GM23338 (cell line): ENCODE measurements at regions not wholly inside any gene's neighbourhood (a gene's known extent, or its start where the extent isn't known, plus 50 kb on each side); places are given as distances from the start of the nearest gene placed in this dataset.

Source experiments
- ATAC-seq: fragments of 200-7000 bp; cut with Tn5 transposase; 3 replicates; pipeline ENCODE4 v1.9.1; 2020
- DNase-seq: peaks from one replicate; pipeline ENCODE4 v3.0.0-alpha.2; 2015; ENCODE audit warnings: low spot score
- H2AFZ ChIP-seq: fragments of 200-600 bp; sonication (generic); 2 replicates; pipeline ENCODE4 v1.8.0; 2016; ENCODE audit warnings: antibody characterized with exemption, mild to moderate bottlenecking, moderate library complexity
- H3F3A ChIP-seq: fragments of 200-600 bp; sonication (generic); replicated peaks from 2 replicates; pipeline ENCODE4 v1.8.0; 2017; ENCODE audit warnings: antibody characterized with exemption, mixed run types, low read depth
- H3K27ac ChIP-seq: fragments of 200-600 bp; sonication (generic); 2 replicates; pipeline ENCODE4 v1.6.1; 2016; ENCODE audit warnings: low read depth
- H3K27me3 ChIP-seq: fragments of 200-600 bp; sonication (generic); 2 replicates; pipeline ENCODE4 v1.8.0; 2016; ENCODE audit warnings: mild to moderate bottlenecking, mixed run types, moderate library complexity; ENCODE audit not compliant: insufficient read depth
- H3K36me3 ChIP-seq: fragments of 200-600 bp; sonication (generic); 2 replicates; pipeline ENCODE4 v1.8.0; 2016; ENCODE audit warnings: mild to moderate bottlenecking; ENCODE audit not compliant: insufficient read depth
- H3K4me1 ChIP-seq: fragments of 200-600 bp; sonication (generic); 2 replicates; pipeline ENCODE4 v1.8.0; 2016; ENCODE audit warnings: mild to moderate bottlenecking, moderate library complexity; ENCODE audit not compliant: insufficient read depth
- H3K4me2 ChIP-seq: fragments of 200-600 bp; sonication (generic); 2 replicates; pipeline ENCODE4 v1.7.1; 2017; ENCODE audit warnings: mixed run types
- H3K4me3 ChIP-seq: fragments of 200-600 bp; sonication (generic); 2 replicates; pipeline ENCODE4 v1.6.1; 2016; ENCODE audit warnings: mixed run types
- H3K79me2 ChIP-seq: fragments of 200-600 bp; sonication (generic); replicated peaks from 2 replicates; pipeline ENCODE4 v1.8.0; 2017; ENCODE audit warnings: mild to moderate bottlenecking; ENCODE audit not compliant: insufficient read depth
- H3K9me2 ChIP-seq: fragments of 200-600 bp; sonication (generic); 2 replicates; pipeline ENCODE4 v1.8.0; 2017; ENCODE audit not compliant: insufficient read depth
- H4K20me1 ChIP-seq: fragments of 200-600 bp; sonication (generic); replicated peaks from 2 replicates; pipeline ENCODE4 v1.8.0; 2017; ENCODE audit warnings: mild to moderate bottlenecking; ENCODE audit not compliant: insufficient read depth
- H3K27ac Mint-ChIP-seq: 2 replicates; pipeline ENCODE4 v1.8.0; 2020; ENCODE audit warnings: inconsistent platforms, mild to moderate bottlenecking, moderate library complexity, mixed read lengths
- H3K27me3 Mint-ChIP-seq: 3 replicates; pipeline ENCODE4 v1.8.0; 2022; ENCODE audit warnings: low read depth, mild to moderate bottlenecking, moderate library complexity, mixed read lengths, inconsistent platforms; ENCODE audit not compliant: insufficient read depth, poor library complexity
- H3K36me3 Mint-ChIP-seq: 3 replicates; pipeline ENCODE4 v1.8.0; 2021; ENCODE audit warnings: low read depth, mild to moderate bottlenecking, inconsistent platforms, moderate library complexity, mixed read lengths
- H3K4me1 Mint-ChIP-seq: 3 replicates; pipeline ENCODE4 v1.8.0; 2020; ENCODE audit warnings: mild to moderate bottlenecking, inconsistent platforms, mixed read lengths
- H3K4me3 Mint-ChIP-seq: 3 replicates; pipeline ENCODE4 v1.8.0; 2021; ENCODE audit warnings: moderate library complexity, mild to moderate bottlenecking, inconsistent platforms, mixed read lengths
- H3K9me3 Mint-ChIP-seq: 3 replicates; pipeline ENCODE4 v1.8.0; 2020; ENCODE audit warnings: moderate library complexity, mild to moderate bottlenecking, inconsistent platforms, mixed read lengths
- CREB1 ChIP-seq: fragments of 250-450 bp; sonication (Bioruptor Pico); IDR thresholded peaks from 2 replicates; pipeline ENCODE4 v1.5.0; 2020; ENCODE audit warnings: low read depth, mild to moderate bottlenecking, moderate library complexity
- EZH2 ChIP-seq: fragments of 200-600 bp; sonication (generic); IDR thresholded peaks from one replicate; pipeline ENCODE4 v1.8.0; 2017; ENCODE audit warnings: antibody characterized with exemption, mild to moderate bottlenecking, low read depth; ENCODE audit not compliant: unreplicated experiment
- EZH2phosphoT487 ChIP-seq: fragments of 200-600 bp; sonication (generic); IDR thresholded peaks from one replicate; pipeline ENCODE4 v1.8.1; 2018; ENCODE audit warnings: antibody characterized with exemption; ENCODE audit not compliant: unreplicated experiment
- JUNB ChIP-seq: IDR thresholded peaks from one replicate; pipeline ENCODE4 v1.6.1; 2016; ENCODE audit warnings: antibody characterized with exemption; ENCODE audit not compliant: unreplicated experiment
- NANOG ChIP-seq: IDR thresholded peaks from 2 replicates; pipeline ENCODE4 v1.6.1; 2016; ENCODE audit warnings: antibody characterized with exemption, borderline replicate concordance
- POLR2AphosphoS5 ChIP-seq: IDR thresholded peaks from 2 replicates; pipeline ENCODE4 v1.6.1; 2016; ENCODE audit warnings: antibody characterized with exemption, low read depth
- STAT1 ChIP-seq: IDR thresholded peaks from one replicate; pipeline ENCODE4 v1.6.1; 2016; ENCODE audit warnings: antibody characterized with exemption; ENCODE audit not compliant: unreplicated experiment
- ZNF114 ChIP-seq: fragments of 250-450 bp; sonication (Bioruptor Pico); IDR thresholded peaks from 2 replicates; pipeline ENCODE4 v1.5.0; 2020; ENCODE audit warnings: mild to moderate bottlenecking, moderate library complexity
- ZNF331 ChIP-seq: fragments of 250-450 bp; sonication (Bioruptor Pico); IDR thresholded peaks from 2 replicates; pipeline ENCODE4 v1.5.0; 2020; ENCODE audit warnings: low read depth, mild to moderate bottlenecking, moderate library complexity
- TF ChIP-seq, protein P1 (sequence below), 2 experiments: fragments of 200-600 bp in 1 of 2; sonication (generic) in 1 of 2; conservative IDR thresholded peaks; 2 replicates each; pipeline versions ENCODE4 v1.5.1 to v1.6.1; 2016 to 2017; ENCODE audit warnings: antibody characterized with exemption in 2 of 2, low read depth in 2 of 2, mild to moderate bottlenecking in 2 of 2, moderate library complexity in 1 of 2
- TF ChIP-seq, protein P2 (sequence below): IDR thresholded peaks from 2 replicates; pipeline ENCODE4 v1.6.1; 2016; ENCODE audit warnings: antibody characterized with exemption
- TF ChIP-seq, protein P3 (sequence below): IDR thresholded peaks from one replicate; pipeline ENCODE4 v1.6.1; 2018; ENCODE audit warnings: antibody characterized with exemption; ENCODE audit not compliant: unreplicated experiment
- TF ChIP-seq, protein P4 (sequence below): fragments of 250-450 bp; sonication (Bioruptor Pico); IDR thresholded peaks from 2 replicates; pipeline ENCODE4 v1.5.0; 2020; ENCODE audit warnings: mild to moderate bottlenecking, moderate library complexity

DNA sequence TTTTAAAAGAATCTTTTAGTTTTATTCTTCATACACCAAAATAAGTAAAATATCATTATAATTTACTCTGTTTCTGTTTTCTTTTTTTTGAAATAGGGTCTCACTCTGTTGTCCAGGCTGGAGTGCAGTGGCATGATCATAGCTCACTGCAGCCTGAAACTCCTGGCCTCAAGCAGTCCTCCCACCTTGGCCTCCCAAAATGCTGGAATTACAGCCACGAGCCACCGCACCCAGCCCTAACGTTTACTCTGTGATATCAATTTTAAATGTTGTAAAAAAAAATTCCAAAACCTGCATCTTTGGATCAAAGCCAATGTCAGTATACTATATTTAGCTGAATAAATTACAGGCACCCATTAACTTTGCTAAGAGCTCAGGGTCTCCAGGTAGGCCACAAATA is 437.1 kb upstream of the USP15 start:
- Mint-ChIP-seq H3K36me3 (no peaks in the 10 kb centered on the region), H3K4me1 (peaks cover 2% of the 10 kb centered on the region; the same call in 1 of the 3 replicates), H3K27ac (no peak overlapping the region), H3K4me3 (no peak overlapping the region), H3K27me3 (peaks cover 2% of the 10 kb centered on the region), H3K9me3 (no peaks in the 10 kb centered on the region)
- no peak overlapping the region for H3K4me3 ChIP-seq
- H3K27ac ChIP-seq = no peak overlapping the region
- ATAC-seq = no peak
- no peaks in the 10 kb centered on the region for H3F3A ChIP-seq
- H3K27me3 ChIP-seq = no peaks in the 10 kb centered on the region
- no peaks in the 10 kb centered on the region for H3K36me3 ChIP-seq
- TF ChIP-seq, protein P1, sequence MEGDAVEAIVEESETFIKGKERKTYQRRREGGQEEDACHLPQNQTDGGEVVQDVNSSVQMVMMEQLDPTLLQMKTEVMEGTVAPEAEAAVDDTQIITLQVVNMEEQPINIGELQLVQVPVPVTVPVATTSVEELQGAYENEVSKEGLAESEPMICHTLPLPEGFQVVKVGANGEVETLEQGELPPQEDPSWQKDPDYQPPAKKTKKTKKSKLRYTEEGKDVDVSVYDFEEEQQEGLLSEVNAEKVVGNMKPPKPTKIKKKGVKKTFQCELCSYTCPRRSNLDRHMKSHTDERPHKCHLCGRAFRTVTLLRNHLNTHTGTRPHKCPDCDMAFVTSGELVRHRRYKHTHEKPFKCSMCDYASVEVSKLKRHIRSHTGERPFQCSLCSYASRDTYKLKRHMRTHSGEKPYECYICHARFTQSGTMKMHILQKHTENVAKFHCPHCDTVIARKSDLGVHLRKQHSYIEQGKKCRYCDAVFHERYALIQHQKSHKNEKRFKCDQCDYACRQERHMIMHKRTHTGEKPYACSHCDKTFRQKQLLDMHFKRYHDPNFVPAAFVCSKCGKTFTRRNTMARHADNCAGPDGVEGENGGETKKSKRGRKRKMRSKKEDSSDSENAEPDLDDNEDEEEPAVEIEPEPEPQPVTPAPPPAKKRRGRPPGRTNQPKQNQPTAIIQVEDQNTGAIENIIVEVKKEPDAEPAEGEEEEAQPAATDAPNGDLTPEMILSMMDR (conservative IDR thresholded peaks at IDR 0.05; ENCODE audit: low read depth in 2 of 2) = no peak
- TF ChIP-seq NANOG (no peak), JUNB (no peak), STAT1 (no peak), EZH2 (no peak), CREB1 (CRISPR knock-in tag) (no peak), ZNF331 (no peak), EZH2phosphoT487 (no peak), ZNF114 (no peak), POLR2AphosphoS5 (no peak)
- TF ChIP-seq, protein P2, sequence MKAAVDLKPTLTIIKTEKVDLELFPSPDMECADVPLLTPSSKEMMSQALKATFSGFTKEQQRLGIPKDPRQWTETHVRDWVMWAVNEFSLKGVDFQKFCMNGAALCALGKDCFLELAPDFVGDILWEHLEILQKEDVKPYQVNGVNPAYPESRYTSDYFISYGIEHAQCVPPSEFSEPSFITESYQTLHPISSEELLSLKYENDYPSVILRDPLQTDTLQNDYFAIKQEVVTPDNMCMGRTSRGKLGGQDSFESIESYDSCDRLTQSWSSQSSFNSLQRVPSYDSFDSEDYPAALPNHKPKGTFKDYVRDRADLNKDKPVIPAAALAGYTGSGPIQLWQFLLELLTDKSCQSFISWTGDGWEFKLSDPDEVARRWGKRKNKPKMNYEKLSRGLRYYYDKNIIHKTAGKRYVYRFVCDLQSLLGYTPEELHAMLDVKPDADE = no peak
- TF ChIP-seq, protein P3, sequence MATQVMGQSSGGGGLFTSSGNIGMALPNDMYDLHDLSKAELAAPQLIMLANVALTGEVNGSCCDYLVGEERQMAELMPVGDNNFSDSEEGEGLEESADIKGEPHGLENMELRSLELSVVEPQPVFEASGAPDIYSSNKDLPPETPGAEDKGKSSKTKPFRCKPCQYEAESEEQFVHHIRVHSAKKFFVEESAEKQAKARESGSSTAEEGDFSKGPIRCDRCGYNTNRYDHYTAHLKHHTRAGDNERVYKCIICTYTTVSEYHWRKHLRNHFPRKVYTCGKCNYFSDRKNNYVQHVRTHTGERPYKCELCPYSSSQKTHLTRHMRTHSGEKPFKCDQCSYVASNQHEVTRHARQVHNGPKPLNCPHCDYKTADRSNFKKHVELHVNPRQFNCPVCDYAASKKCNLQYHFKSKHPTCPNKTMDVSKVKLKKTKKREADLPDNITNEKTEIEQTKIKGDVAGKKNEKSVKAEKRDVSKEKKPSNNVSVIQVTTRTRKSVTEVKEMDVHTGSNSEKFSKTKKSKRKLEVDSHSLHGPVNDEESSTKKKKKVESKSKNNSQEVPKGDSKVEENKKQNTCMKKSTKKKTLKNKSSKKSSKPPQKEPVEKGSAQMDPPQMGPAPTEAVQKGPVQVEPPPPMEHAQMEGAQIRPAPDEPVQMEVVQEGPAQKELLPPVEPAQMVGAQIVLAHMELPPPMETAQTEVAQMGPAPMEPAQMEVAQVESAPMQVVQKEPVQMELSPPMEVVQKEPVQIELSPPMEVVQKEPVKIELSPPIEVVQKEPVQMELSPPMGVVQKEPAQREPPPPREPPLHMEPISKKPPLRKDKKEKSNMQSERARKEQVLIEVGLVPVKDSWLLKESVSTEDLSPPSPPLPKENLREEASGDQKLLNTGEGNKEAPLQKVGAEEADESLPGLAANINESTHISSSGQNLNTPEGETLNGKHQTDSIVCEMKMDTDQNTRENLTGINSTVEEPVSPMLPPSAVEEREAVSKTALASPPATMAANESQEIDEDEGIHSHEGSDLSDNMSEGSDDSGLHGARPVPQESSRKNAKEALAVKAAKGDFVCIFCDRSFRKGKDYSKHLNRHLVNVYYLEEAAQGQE = no peak
- TF ChIP-seq, protein P4, sequence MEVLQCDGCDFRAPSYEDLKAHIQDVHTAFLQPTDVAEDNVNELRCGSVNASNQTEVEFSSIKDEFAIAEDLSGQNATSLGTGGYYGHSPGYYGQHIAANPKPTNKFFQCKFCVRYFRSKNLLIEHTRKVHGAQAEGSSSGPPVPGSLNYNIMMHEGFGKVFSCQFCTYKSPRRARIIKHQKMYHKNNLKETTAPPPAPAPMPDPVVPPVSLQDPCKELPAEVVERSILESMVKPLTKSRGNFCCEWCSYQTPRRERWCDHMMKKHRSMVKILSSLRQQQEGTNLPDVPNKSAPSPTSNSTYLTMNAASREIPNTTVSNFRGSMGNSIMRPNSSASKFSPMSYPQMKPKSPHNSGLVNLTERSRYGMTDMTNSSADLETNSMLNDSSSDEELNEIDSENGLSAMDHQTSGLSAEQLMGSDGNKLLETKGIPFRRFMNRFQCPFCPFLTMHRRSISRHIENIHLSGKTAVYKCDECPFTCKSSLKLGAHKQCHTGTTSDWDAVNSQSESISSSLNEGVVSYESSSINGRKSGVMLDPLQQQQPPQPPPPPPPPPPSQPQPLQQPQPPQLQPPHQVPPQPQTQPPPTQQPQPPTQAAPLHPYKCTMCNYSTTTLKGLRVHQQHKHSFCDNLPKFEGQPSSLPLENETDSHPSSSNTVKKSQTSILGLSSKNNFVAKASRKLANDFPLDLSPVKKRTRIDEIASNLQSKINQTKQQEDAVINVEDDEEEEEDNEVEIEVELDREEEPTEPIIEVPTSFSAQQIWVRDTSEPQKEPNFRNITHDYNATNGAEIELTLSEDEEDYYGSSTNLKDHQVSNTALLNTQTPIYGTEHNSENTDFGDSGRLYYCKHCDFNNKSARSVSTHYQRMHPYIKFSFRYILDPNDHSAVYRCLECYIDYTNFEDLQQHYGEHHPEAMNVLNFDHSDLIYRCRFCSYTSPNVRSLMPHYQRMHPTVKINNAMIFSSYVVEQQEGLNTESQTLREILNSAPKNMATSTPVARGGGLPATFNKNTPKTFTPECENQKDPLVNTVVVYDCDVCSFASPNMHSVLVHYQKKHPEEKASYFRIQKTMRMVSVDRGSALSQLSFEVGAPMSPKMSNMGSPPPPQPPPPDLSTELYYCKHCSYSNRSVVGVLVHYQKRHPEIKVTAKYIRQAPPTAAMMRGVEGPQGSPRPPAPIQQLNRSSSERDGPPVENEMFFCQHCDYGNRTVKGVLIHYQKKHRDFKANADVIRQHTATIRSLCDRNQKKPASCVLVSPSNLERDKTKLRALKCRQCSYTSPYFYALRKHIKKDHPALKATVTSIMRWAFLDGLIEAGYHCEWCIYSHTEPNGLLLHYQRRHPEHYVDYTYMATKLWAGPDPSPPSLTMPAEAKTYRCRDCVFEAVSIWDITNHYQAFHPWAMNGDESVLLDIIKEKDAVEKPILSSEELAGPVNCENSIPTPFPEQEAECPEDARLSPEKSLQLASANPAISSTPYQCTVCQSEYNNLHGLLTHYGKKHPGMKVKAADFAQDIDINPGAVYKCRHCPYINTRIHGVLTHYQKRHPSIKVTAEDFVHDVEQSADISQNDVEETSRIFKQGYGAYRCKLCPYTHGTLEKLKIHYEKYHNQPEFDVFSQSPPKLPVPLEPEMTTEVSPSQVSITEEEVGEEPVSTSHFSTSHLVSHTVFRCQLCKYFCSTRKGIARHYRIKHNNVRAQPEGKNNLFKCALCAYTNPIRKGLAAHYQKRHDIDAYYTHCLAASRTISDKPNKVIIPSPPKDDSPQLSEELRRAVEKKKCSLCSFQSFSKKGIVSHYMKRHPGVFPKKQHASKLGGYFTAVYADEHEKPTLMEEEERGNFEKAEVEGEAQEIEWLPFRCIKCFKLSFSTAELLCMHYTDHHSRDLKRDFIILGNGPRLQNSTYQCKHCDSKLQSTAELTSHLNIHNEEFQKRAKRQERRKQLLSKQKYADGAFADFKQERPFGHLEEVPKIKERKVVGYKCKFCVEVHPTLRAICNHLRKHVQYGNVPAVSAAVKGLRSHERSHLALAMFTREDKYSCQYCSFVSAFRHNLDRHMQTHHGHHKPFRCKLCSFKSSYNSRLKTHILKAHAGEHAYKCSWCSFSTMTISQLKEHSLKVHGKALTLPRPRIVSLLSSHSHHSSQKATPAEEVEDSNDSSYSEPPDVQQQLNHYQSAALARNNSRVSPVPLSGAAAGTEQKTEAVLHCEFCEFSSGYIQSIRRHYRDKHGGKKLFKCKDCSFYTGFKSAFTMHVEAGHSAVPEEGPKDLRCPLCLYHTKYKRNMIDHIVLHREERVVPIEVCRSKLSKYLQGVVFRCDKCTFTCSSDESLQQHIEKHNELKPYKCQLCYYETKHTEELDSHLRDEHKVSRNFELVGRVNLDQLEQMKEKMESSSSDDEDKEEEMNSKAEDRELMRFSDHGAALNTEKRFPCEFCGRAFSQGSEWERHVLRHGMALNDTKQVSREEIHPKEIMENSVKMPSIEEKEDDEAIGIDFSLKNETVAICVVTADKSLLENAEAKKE (CRISPR knock-in tag) = no peak
- H3K4me1 ChIP-seq = no peaks in the 10 kb centered on the region
- no peak overlapping the region for H3K4me2 ChIP-seq
- no peak overlapping the region for H2AFZ ChIP-seq
- DNase-seq = no peak
- H3K79me2 ChIP-seq = no peaks in the 10 kb centered on the region
- H4K20me1 ChIP-seq = no peaks in the 10 kb centered on the region
- H3K9me2 ChIP-seq = no peaks in the 10 kb centered on the region; the same call in 1 of the 2 replicates
